Renal cortex interstitium (tissue), 11 donors: ENCODE measurements at regions not wholly inside any gene's neighbourhood (a gene's known extent, or its start where the extent isn't known, plus 50 kb on each side); places are given as distances from the start of the nearest gene placed in this dataset.

ENCODE experiments used
- DNase-seq, 11 donors: peaks; one replicate each; pipeline ENCODE4 v3.0.0-alpha.2; 2013; ENCODE audit warnings: low read depth in 9 of 11, low spot score in 4 of 11; ENCODE audit errors: extremely low read depth in 1 of 11

DNA sequence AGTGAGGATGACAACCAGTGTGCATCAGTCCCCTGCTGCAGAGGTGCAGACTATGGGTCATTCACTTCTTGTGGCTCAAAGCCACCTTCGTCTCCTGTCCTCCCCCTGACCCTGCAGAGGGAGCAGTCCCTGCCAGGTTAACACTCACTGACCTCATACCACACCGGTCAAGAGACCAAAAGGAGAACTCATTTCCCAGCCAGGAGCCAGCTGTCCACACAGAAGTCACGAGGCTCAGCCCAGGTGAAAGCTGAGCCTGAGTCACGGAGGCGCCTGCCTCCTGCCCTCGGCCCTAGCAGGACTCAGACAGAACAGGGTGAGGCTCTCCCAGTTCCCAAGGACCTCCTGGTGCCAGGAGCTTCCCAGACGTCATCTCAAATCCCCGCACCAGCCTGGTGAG lies 103.7 kb downstream of the MN1 start:
- no peak for DNase-seq
